Tibial nerve (tissue), 4 donors: ENCODE measurements at regions not wholly inside any gene's neighbourhood (a gene's known extent, or its start where the extent isn't known, plus 50 kb on each side); places are given as distances from the start of the nearest gene placed in this dataset.

Experiments
- DNase-seq, 2 donors: peaks; one replicate each; pipeline ENCODE4 v3.0.0-alpha.2; 2019; ENCODE audit warnings: low spot score in 2 of 2
- H3K27ac ChIP-seq, 4 donors: fragments of 200-600 bp; sonication (generic) in 3 of 4; one replicate each; pipeline ENCODE4 v1.5.1; 2017 to 2019; ENCODE audit warnings: mild to moderate bottlenecking in 1 of 4
- H3K27me3 ChIP-seq, 2 donors: fragments of 200-600 bp; sonication (generic) in 1 of 2; one replicate each; pipeline versions ENCODE4 v1.5.1 to v1.6.0; 2017 to 2019
- H3K36me3 ChIP-seq, 3 donors: fragments of 200-600 bp; sonication (generic); one replicate each; pipeline ENCODE4 v1.5.1; 2018 to 2019
- H3K4me1 ChIP-seq, 4 donors: fragments of 200-600 bp; sonication (generic) in 3 of 4; one replicate each; pipeline ENCODE4 v1.5.1; 2017 to 2019
- H3K4me3 ChIP-seq, 4 donors: fragments of 200-600 bp; sonication (generic) in 3 of 4; one replicate each; pipeline ENCODE4 v1.5.1; 2017 to 2019; ENCODE audit warnings: mild to moderate bottlenecking in 1 of 4, moderate library complexity in 1 of 4
- H3K9me3 ChIP-seq, 4 donors: fragments of 200-600 bp; sonication (generic) in 3 of 4; one replicate each; pipeline ENCODE4 v1.5.1; 2017 to 2019
- CTCF ChIP-seq, 5 experiments: fragments of 200-600 bp in 3 of 5; fragments of 450-650 bp in 2 of 5; sonication (generic) in 3 of 5; IDR thresholded peaks; one replicate each; pipeline ENCODE4 v1.5.1; 2016 to 2019; ENCODE audit warnings: antibody characterized with exemption in 5 of 5, mild to moderate bottlenecking in 3 of 5, moderate library complexity in 2 of 5
- EP300 ChIP-seq, 2 donors: sonication (generic); formaldehyde crosslinking; IDR thresholded peaks; one replicate each; pipeline ENCODE4 v1.6.1; 2017; ENCODE audit warnings: antibody characterized with exemption in 2 of 2, mild to moderate bottlenecking in 1 of 2
- POLR2A ChIP-seq, 2 donors: fragments of 450-650 bp; IDR thresholded peaks; one replicate each; pipeline ENCODE4 v1.6.1; 2017; ENCODE audit warnings: antibody characterized with exemption in 2 of 2, mild to moderate bottlenecking in 2 of 2, moderate library complexity in 2 of 2
- WGBS, 2 donors: methylation state at CpG; one replicate each; pipeline ENCODE4 v1.1.5; 2018; 5-methylcytosine and 5-hydroxymethylcytosine counted together

- no peak for TF ChIP-seq CTCF (IDR thresholded peaks at IDR 0.05)
- TF ChIP-seq EP300 (IDR thresholded peaks at IDR 0.05), result no peak
- no peak for TF ChIP-seq POLR2A (IDR thresholded peaks at IDR 0.05)
Measured at GRCh38 chr5:107313921-107314320, 356.8 kb downstream of the EFNA5 start.

GRCh38 chr5:107313098-107313497 is 357.6 kb downstream of the EFNA5 start:
- DNase-seq, result no peak
- no peak overlapping the region for H3K4me3 ChIP-seq
- no peaks in the 10 kb centered on the region for H3K36me3 ChIP-seq
- no peak overlapping the region for H3K27ac ChIP-seq
- TF ChIP-seq POLR2A (IDR thresholded peaks at IDR 0.05) (no peak), CTCF (IDR thresholded peaks at IDR 0.05) (no peak), EP300 (IDR thresholded peaks at IDR 0.05) (no peak)
- 90 to 92% methylated on average over 3 of the region's 3 CpGs for WGBS, 2 donors
- no peaks in the 10 kb centered on the region for H3K27me3 ChIP-seq
- peaks cover 0 to 6% (median 0%) of the 10 kb centered on the region in 4 donors for H3K4me1 ChIP-seq
- H3K9me3 ChIP-seq, result no peaks in the 10 kb centered on the region

More at GRCh38 chr5:107313921-107314320, 356.8 kb downstream of the EFNA5 start:
- Histone ChIP-seq H3K27ac (no peak overlapping the region), H3K27me3 (no peaks in the 10 kb centered on the region), H3K9me3 (no peaks in the 10 kb centered on the region), H3K36me3 (no peaks in the 10 kb centered on the region), H3K4me1 (peaks cover 0 to 6% (median 0%) of the 10 kb centered on the region in 4 donors), H3K4me3 (no peak overlapping the region)
- DNase-seq, result no peak
- 64 to 71% methylated on average over 3 of the region's 3 CpGs for WGBS, 2 donors

GRCh38 chr5:107310181-107310580 is 360.6 kb downstream of the EFNA5 start:
- no peak overlapping the region for H3K4me3 ChIP-seq
- H3K36me3 ChIP-seq, result no peaks in the 10 kb centered on the region
- peaks cover 0 to 6% (median 0%) of the 10 kb centered on the region in 4 donors for H3K4me1 ChIP-seq
- DNase-seq, result no peak
- no peaks in the 10 kb centered on the region for H3K27me3 ChIP-seq
- 75 to 80% methylated on average over 1 of the region's 1 CpG for WGBS, 2 donors
- no peak overlapping the region for H3K27ac ChIP-seq
- no peak for TF ChIP-seq CTCF (IDR thresholded peaks at IDR 0.05)
- no peak for TF ChIP-seq POLR2A (IDR thresholded peaks at IDR 0.05)
- no peak for TF ChIP-seq EP300 (IDR thresholded peaks at IDR 0.05)
- no peaks in the 10 kb centered on the region for H3K9me3 ChIP-seq

GRCh38 chr5:107306594-107306993 is 364.1 kb downstream of the EFNA5 start:
- no peaks in the 10 kb centered on the region for H3K9me3 ChIP-seq
- DNase-seq, result no peak
- TF ChIP-seq POLR2A (IDR thresholded peaks at IDR 0.05) (no peak), CTCF (IDR thresholded peaks at IDR 0.05) (no peak), EP300 (IDR thresholded peaks at IDR 0.05) (no peak)
- WGBS, 2 donors, result 93% methylated on average over 3 of the region's 3 CpGs
- no peaks in the 10 kb centered on the region for H3K4me1 ChIP-seq
- no peak overlapping the region for H3K27ac ChIP-seq
- no peaks in the 10 kb centered on the region for H3K27me3 ChIP-seq
- no peak overlapping the region for H3K4me3 ChIP-seq
- no peaks in the 10 kb centered on the region for H3K36me3 ChIP-seq

- H3K27me3 ChIP-seq, result no peaks in the 10 kb centered on the region
- peaks cover 0 to under 1% (median 0%) of the 10 kb centered on the region in 4 donors for H3K4me1 ChIP-seq
- no peak for TF ChIP-seq CTCF (IDR thresholded peaks at IDR 0.05)
- TF ChIP-seq POLR2A (IDR thresholded peaks at IDR 0.05), result no peak
- TF ChIP-seq EP300 (IDR thresholded peaks at IDR 0.05), result no peak
- 82 to 90% methylated on average over 3 of the region's 3 CpGs for WGBS, 2 donors
- no peak overlapping the region for H3K27ac ChIP-seq
- H3K9me3 ChIP-seq, result no peaks in the 10 kb centered on the region
- DNase-seq, result no peak
- H3K36me3 ChIP-seq, result no peaks in the 10 kb centered on the region
- H3K4me3 ChIP-seq, result no peak overlapping the region
Measured at GRCh38 chr5:107306002-107306401, 364.7 kb downstream of the EFNA5 start.
